ENCODE measurements at regions not wholly inside any gene's neighbourhood (a gene's known extent, or its start where the extent isn't known, plus 50 kb on each side); places are given as distances from the start of the nearest gene placed in this dataset.
A peak's percentile ranks its signal among the peaks of the same experiment; 100 is the strongest.

GRCh38 chr14:101347893-101348777 lies 213.2 kb upstream of the DIO3 start:
- DNase-seq = no peak
- no peak for TF ChIP-seq CTCF (IDR thresholded peaks at IDR 0.05; ENCODE audit: control extremely low read depth, extremely low read depth)

GRCh38 chr14:101349108-101349507 lies 212.2 kb upstream of the DIO3 start:
- no peak overlapping the region for H3K27ac ChIP-seq (ENCODE audit: low read depth in 1 of 2, low read length in 1 of 2)
- ATAC-seq (ENCODE audit: insufficient read depth, low FRiP score) = no peak
- no peak for TF ChIP-seq CTCF (IDR thresholded peaks at IDR 0.05; ENCODE audit: control extremely low read depth, extremely low read depth)
- H3K36me3 ChIP-seq (ENCODE audit: control insufficient read depth in 4 of 4, insufficient read depth in 4 of 4, low read length in 4 of 4) = no peaks in the 10 kb centered on the region
- no peaks in the 10 kb centered on the region for H3K27me3 ChIP-seq (ENCODE audit: control insufficient read depth in 3 of 3, insufficient read depth in 3 of 3, low read length in 2 of 3)
- WGBS, 2 donors = 96 to 98% methylated on average over 3 of the region's 3 CpGs
- peak overlapping the region; percentile 3 for H3K4me3 ChIP-seq
- H3K9me3 ChIP-seq (ENCODE audit: control insufficient read depth in 4 of 4, insufficient read depth in 3 of 4, low read length in 3 of 4) = peaks cover 0 to 16% (median 3%) of the 10 kb centered on the region in 4 donors
- DNase-seq = no peak
- no peaks in the 10 kb centered on the region for H3K4me1 ChIP-seq (ENCODE audit: control insufficient read depth in 5 of 5, insufficient read depth in 5 of 5, low read length in 5 of 5)
- no peak overlapping the region for H3K9ac ChIP-seq (ENCODE audit: insufficient read depth in 1 of 2, low read length in 2 of 2)

More at GRCh38 chr14:101347893-101348777, 213.2 kb upstream of the DIO3 start:
- H3K4me3 ChIP-seq = no peak overlapping the region
- H3K27ac ChIP-seq (ENCODE audit: low read depth in 1 of 2, low read length in 1 of 2) = no peak overlapping the region
- peaks cover 0 to 14% (median 2%) of the 10 kb centered on the region in 4 donors for H3K9me3 ChIP-seq (ENCODE audit: control insufficient read depth in 4 of 4, insufficient read depth in 3 of 4, low read length in 3 of 4)
- ATAC-seq (ENCODE audit: insufficient read depth, low FRiP score) = no peak
- WGBS, 2 donors = 92% methylated on average over 8 of the region's 8 CpGs
- H3K4me1 ChIP-seq (ENCODE audit: control insufficient read depth in 5 of 5, insufficient read depth in 5 of 5, low read length in 5 of 5) = no peaks in the 10 kb centered on the region
- no peaks in the 10 kb centered on the region for H3K27me3 ChIP-seq (ENCODE audit: control insufficient read depth in 3 of 3, insufficient read depth in 3 of 3, low read length in 2 of 3)
- no peak overlapping the region for H3K9ac ChIP-seq (ENCODE audit: insufficient read depth in 1 of 2, low read length in 2 of 2)
- no peaks in the 10 kb centered on the region for H3K36me3 ChIP-seq (ENCODE audit: control insufficient read depth in 4 of 4, insufficient read depth in 4 of 4, low read length in 4 of 4)

- H3K9me3 ChIP-seq (ENCODE audit: control insufficient read depth in 4 of 4, insufficient read depth in 3 of 4, low read length in 3 of 4) = peaks cover 0 to 20% (median 4%) of the 10 kb centered on the region in 4 donors
- no peak for TF ChIP-seq CTCF (IDR thresholded peaks at IDR 0.05; ENCODE audit: control extremely low read depth, extremely low read depth)
- DNase-seq (no peak), ATAC-seq (ENCODE audit: insufficient read depth, low FRiP score) (no peak)
- no peak overlapping the region for H3K27ac ChIP-seq (ENCODE audit: low read depth in 1 of 2, low read length in 1 of 2)
- H3K9ac ChIP-seq (ENCODE audit: insufficient read depth in 1 of 2, low read length in 2 of 2) = no peak overlapping the region
- WGBS, 2 donors = 91 to 95% methylated on average over 4 of the region's 4 CpGs
- no peaks in the 10 kb centered on the region for H3K27me3 ChIP-seq (ENCODE audit: control insufficient read depth in 3 of 3, insufficient read depth in 3 of 3, low read length in 2 of 3)
- H3K36me3 ChIP-seq (ENCODE audit: control insufficient read depth in 4 of 4, insufficient read depth in 4 of 4, low read length in 4 of 4) = no peaks in the 10 kb centered on the region
- no peaks in the 10 kb centered on the region for H3K4me1 ChIP-seq (ENCODE audit: control insufficient read depth in 5 of 5, insufficient read depth in 5 of 5, low read length in 5 of 5)
- H3K4me3 ChIP-seq = no peak overlapping the region
Measured at GRCh38 chr14:101350021-101350420, 211.3 kb upstream of the DIO3 start.
